DND-41 (cell line): ENCODE measurements at regions not wholly inside any gene's neighbourhood (a gene's known extent, or its start where the extent isn't known, plus 50 kb on each side); places are given as distances from the start of the nearest gene placed in this dataset.

Experiments used
- ATAC-seq: fragments of 200-7000 bp; cut with Tn5 transposase; 3 replicates; pipeline ENCODE4 v1.9.1; 2021; ENCODE audit warnings: low read depth; ENCODE audit not compliant: insufficient read depth
- DNase-seq: peaks from one replicate; pipeline ENCODE4 v3.0.0-alpha.2; 2020
- H2AFZ ChIP-seq: 2 replicates; pipeline ENCODE4 v1.6.0; 2012; ENCODE audit warnings: low read depth, low read length
- H3K27ac ChIP-seq: 2 replicates; pipeline ENCODE4 v1.5.1; 2012; ENCODE audit warnings: low read length, inconsistent platforms
- H3K27me3 ChIP-seq: fragments of 200-600 bp; sonication (generic); 2 replicates; pipeline ENCODE4 v1.6.0; 2012; ENCODE audit warnings: low read length, mild to moderate bottlenecking, inconsistent platforms; ENCODE audit not compliant: insufficient read depth, poor library complexity
- H3K36me3 ChIP-seq: 2 replicates; pipeline ENCODE4 v1.5.1; 2012; ENCODE audit warnings: low read length, inconsistent platforms; ENCODE audit not compliant: insufficient read depth
- H3K4me1 ChIP-seq: 2 replicates; pipeline ENCODE4 v1.5.1; 2012; ENCODE audit warnings: mild to moderate bottlenecking, low read length; ENCODE audit not compliant: insufficient read depth
- H3K4me2 ChIP-seq: 2 replicates; pipeline ENCODE4 v1.6.0; 2012; ENCODE audit warnings: mild to moderate bottlenecking, moderate library complexity, low read length, inconsistent platforms; ENCODE audit not compliant: insufficient read depth
- H3K4me3 ChIP-seq, 2 experiments: fragments of 200-600 bp in 1 of 2; shearing (Covaris generic) in 1 of 2; 2 replicates each; pipeline ENCODE4 v1.5.1; 2012 to 2016; ENCODE audit warnings: inconsistent platforms in 2 of 2, low read length in 2 of 2, mild to moderate bottlenecking in 2 of 2, low read depth in 1 of 2, moderate library complexity in 1 of 2
- H3K79me2 ChIP-seq: 2 replicates; pipeline ENCODE4 v1.6.0; 2012; ENCODE audit warnings: low read length, inconsistent platforms; ENCODE audit not compliant: insufficient read depth
- H3K9ac ChIP-seq: 2 replicates; pipeline ENCODE4 v1.6.0; 2012; ENCODE audit warnings: low read depth, mild to moderate bottlenecking, inconsistent platforms, low read length, moderate library complexity
- H3K9me3 ChIP-seq: 2 replicates; pipeline ENCODE4 v1.5.1; 2012; ENCODE audit warnings: low read length, moderate library complexity, mild to moderate bottlenecking, inconsistent platforms; ENCODE audit not compliant: insufficient read depth, severe bottlenecking
- H4K20me1 ChIP-seq: 2 replicates; pipeline ENCODE4 v1.6.0; 2012; ENCODE audit warnings: low read length; ENCODE audit not compliant: insufficient read depth
- EZH2 ChIP-seq: IDR thresholded peaks from 3 replicates; pipeline ENCODE4 v1.6.1; 2012; ENCODE audit warnings: borderline replicate concordance, low read depth, mild to moderate bottlenecking, moderate library complexity, low read length, inconsistent platforms; ENCODE audit not compliant: severe bottlenecking
- TF ChIP-seq, protein P1 (sequence below): IDR thresholded peaks from 2 replicates; pipeline ENCODE4 v1.5.1; 2012; ENCODE audit warnings: borderline replicate concordance, low read length, moderate library complexity, mild to moderate bottlenecking; ENCODE audit not compliant: poor library complexity, severe bottlenecking; ENCODE audit errors: extremely low read depth

DNA sequence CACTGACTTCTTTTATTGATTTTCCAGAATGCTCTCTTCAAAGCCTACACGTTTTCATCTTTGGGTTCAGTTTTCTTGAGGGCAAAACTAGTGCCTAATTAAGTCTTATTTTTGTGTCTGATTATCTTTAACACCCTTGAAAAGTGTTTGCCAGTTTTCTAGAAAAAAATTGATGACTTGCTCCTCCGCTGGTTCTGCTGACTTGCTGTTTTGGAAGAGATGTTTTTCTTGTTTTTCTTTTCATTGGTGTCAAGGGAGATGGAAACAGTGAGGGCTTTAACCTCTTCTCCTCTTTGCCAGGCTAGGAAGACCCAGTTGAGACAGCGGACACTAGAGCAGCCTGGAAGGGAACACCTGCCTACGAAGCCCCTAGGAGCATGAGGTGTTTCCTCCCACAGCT is 123.7 kb upstream of the EEPD1 start:
- H3K36me3 ChIP-seq: no peaks in the 10 kb centered on the region
- no peak overlapping the region for H3K27ac ChIP-seq
- H3K4me2 ChIP-seq: no peak overlapping the region
- TF ChIP-seq, protein P1, sequence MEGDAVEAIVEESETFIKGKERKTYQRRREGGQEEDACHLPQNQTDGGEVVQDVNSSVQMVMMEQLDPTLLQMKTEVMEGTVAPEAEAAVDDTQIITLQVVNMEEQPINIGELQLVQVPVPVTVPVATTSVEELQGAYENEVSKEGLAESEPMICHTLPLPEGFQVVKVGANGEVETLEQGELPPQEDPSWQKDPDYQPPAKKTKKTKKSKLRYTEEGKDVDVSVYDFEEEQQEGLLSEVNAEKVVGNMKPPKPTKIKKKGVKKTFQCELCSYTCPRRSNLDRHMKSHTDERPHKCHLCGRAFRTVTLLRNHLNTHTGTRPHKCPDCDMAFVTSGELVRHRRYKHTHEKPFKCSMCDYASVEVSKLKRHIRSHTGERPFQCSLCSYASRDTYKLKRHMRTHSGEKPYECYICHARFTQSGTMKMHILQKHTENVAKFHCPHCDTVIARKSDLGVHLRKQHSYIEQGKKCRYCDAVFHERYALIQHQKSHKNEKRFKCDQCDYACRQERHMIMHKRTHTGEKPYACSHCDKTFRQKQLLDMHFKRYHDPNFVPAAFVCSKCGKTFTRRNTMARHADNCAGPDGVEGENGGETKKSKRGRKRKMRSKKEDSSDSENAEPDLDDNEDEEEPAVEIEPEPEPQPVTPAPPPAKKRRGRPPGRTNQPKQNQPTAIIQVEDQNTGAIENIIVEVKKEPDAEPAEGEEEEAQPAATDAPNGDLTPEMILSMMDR: no peak
- no peak for TF ChIP-seq EZH2
- H3K9me3 ChIP-seq: no peaks in the 10 kb centered on the region
- H2AFZ ChIP-seq: no peak overlapping the region
- H3K4me1 ChIP-seq: no peaks in the 10 kb centered on the region
- no peak for DNase-seq
- H3K79me2 ChIP-seq: no peaks in the 10 kb centered on the region
- no peak overlapping the region for H3K9ac ChIP-seq
- peaks cover 3% of the 10 kb centered on the region for H3K27me3 ChIP-seq
- no peak overlapping the region for H3K4me3 ChIP-seq
- no peaks in the 10 kb centered on the region for H4K20me1 ChIP-seq
- no peak for ATAC-seq

- Histone ChIP-seq H3K4me1 (no peaks in the 10 kb centered on the region), H3K9me3 (no peaks in the 10 kb centered on the region), H4K20me1 (no peaks in the 10 kb centered on the region), H3K27ac (no peak overlapping the region), H3K4me3 (no peak overlapping the region), H3K36me3 (no peaks in the 10 kb centered on the region), H3K4me2 (no peak overlapping the region), H3K79me2 (no peaks in the 10 kb centered on the region), H2AFZ (no peak overlapping the region), H3K9ac (no peak overlapping the region), H3K27me3 (peaks cover 3% of the 10 kb centered on the region)
- TF ChIP-seq EZH2: no peak
- TF ChIP-seq, protein P1: no peak
- ATAC-seq (no peak), DNase-seq (no peak)
Measured at GRCh38 chr7:36029853-36030515, 123.1 kb upstream of the EEPD1 start.

DNA sequence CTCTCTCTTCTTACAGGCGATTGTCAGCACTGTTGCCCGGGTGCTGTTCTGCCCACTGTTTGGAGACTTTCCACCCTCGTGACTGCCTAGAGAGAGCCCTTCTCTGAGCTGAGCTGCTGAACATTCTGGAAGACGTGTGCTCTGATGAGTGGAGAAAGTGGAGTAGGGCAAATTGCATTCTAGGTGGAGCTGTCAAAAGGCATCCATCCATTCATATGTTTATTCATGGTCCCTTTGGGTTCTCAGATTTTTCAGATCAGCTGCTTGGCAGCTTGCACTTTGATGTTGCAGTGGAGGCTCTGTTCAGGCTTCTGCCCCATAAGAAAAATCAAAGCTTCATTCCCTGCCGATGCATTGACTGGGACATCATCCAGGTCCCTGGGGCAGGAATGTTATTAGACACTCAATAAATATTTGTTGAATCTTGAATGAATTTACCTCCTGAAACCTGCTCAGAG is 120.7 kb upstream of the EEPD1 start:
- Histone ChIP-seq H3K4me3 (no peak overlapping the region), H3K79me2 (no peaks in the 10 kb centered on the region), H3K36me3 (no peaks in the 10 kb centered on the region), H3K9me3 (no peaks in the 10 kb centered on the region), H2AFZ (no peak overlapping the region), H3K27ac (no peak overlapping the region), H3K4me2 (no peak overlapping the region), H3K27me3 (peaks cover 3% of the 10 kb centered on the region), H3K9ac (no peak overlapping the region), H4K20me1 (no peaks in the 10 kb centered on the region), H3K4me1 (no peaks in the 10 kb centered on the region)
- no peak for ATAC-seq
- DNase-seq: no peak
- TF ChIP-seq, protein P1: no peak
- no peak for TF ChIP-seq EZH2

- H2AFZ ChIP-seq: no peak overlapping the region
- H3K9me3 ChIP-seq: no peaks in the 10 kb centered on the region
- H3K4me2 ChIP-seq: no peak overlapping the region
- no peaks in the 10 kb centered on the region for H3K36me3 ChIP-seq
- H3K27ac ChIP-seq: no peak overlapping the region
- DNase-seq (no peak), ATAC-seq (no peak)
- H3K4me3 ChIP-seq: no peak overlapping the region
- no peaks in the 10 kb centered on the region for H3K79me2 ChIP-seq
- no peaks in the 10 kb centered on the region for H3K4me1 ChIP-seq
- TF ChIP-seq, protein P1: no peak
- no peak for TF ChIP-seq EZH2
- H3K27me3 ChIP-seq: peaks cover 3% of the 10 kb centered on the region
- no peak overlapping the region for H3K9ac ChIP-seq
- no peaks in the 10 kb centered on the region for H4K20me1 ChIP-seq
Measured at GRCh38 chr7:36034020-36034419, 119.0 kb upstream of the EEPD1 start.
